Ascending aorta (tissue), 2 donors: ENCODE measurements at regions not wholly inside any gene's neighbourhood (a gene's known extent, or its start where the extent isn't known, plus 50 kb on each side); places are given as distances from the start of the nearest gene placed in this dataset.

Source experiments
- DNase-seq, 2 donors: peaks; one replicate each; pipeline ENCODE4 v3.0.0-alpha.2; 2019; ENCODE audit warnings: low spot score in 2 of 2
- H3K27ac ChIP-seq, 2 donors: fragments of 200-600 bp; sonication (generic); one replicate each; pipeline ENCODE4 v1.5.1; 2016 to 2017; ENCODE audit warnings: mild to moderate bottlenecking in 1 of 2
- H3K27me3 ChIP-seq: fragments of 200-600 bp; sonication (generic); one replicate; pipeline ENCODE4 v1.5.1; 2017
- H3K36me3 ChIP-seq, 2 donors: fragments of 200-600 bp; sonication (generic); one replicate each; pipeline ENCODE4 v1.5.1; 2016
- H3K4me1 ChIP-seq, 2 donors: fragments of 200-600 bp; sonication (generic); one replicate each; pipeline ENCODE4 v1.5.1; 2016 to 2017; ENCODE audit warnings: mild to moderate bottlenecking in 1 of 2
- H3K4me3 ChIP-seq, 2 donors: fragments of 200-600 bp; sonication (generic); one replicate each; pipeline ENCODE4 v1.5.1; 2016 to 2017; ENCODE audit warnings: mild to moderate bottlenecking in 1 of 2
- H3K9me3 ChIP-seq, 2 donors: fragments of 200-600 bp; sonication (generic); one replicate each; pipeline ENCODE4 v1.5.1; 2016
- CTCF ChIP-seq, 3 experiments: fragments of 200-600 bp in 2 of 3; fragments of 450-650 bp in 1 of 3; sonication (generic) in 2 of 3; IDR thresholded peaks; one replicate each; pipeline ENCODE4 v1.5.1; 2016 to 2019; ENCODE audit warnings: antibody characterized with exemption in 3 of 3, mild to moderate bottlenecking in 1 of 3, moderate library complexity in 1 of 3
- intact Hi-C: fragments of 100-400 bp; cut with DNase I; formaldehyde crosslinking; loops from one replicate; pipeline ENCODE4 v1.15.1; 2023

DNA sequence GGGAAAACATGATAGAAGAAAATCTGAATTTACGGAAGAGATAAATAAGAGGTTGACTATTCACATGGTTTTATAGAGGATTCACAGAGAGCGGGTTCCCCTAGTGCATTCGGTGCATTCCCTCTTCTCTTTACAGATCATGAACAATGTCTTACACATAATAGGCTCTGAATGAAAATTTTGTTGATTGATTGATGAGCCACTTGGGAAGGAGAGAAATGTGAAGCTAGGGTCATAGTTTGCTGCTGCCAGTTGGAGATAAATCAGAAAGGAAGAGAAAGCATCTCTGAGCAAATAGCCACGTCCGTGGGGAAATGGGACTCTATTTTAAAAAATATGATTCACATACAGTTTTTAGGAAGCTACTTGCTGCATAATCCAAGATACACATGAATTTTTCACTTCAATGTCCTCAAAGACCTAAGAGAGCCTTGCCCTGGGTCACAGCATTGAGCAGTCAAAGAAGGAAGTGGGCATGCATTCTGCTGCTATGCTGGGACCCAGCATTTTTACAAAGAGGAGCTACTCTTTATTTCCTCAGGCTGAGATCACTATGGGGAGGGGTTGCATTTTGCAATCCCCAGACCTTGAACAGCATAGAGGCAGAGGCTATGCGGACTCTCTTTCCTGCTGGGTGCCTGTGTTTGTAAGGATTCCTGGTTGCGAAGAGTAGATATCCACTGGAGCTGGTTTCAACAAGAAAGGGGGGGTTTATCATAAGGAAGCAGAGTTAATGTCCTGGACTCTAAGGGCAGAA is 395.3 kb downstream of the TSN start:
- H3K9me3 ChIP-seq = no peaks in the 10 kb centered on the region
- intact Hi-C loops = no loop called here
- no peak for DNase-seq
- no peaks in the 10 kb centered on the region for H3K27me3 ChIP-seq
- no peak overlapping the region for H3K27ac ChIP-seq
- no peak for TF ChIP-seq CTCF (IDR thresholded peaks at IDR 0.05)
- H3K4me1 ChIP-seq = no peaks in the 10 kb centered on the region
- H3K4me3 ChIP-seq = no peak overlapping the region
- H3K36me3 ChIP-seq = no peaks in the 10 kb centered on the region

DNA sequence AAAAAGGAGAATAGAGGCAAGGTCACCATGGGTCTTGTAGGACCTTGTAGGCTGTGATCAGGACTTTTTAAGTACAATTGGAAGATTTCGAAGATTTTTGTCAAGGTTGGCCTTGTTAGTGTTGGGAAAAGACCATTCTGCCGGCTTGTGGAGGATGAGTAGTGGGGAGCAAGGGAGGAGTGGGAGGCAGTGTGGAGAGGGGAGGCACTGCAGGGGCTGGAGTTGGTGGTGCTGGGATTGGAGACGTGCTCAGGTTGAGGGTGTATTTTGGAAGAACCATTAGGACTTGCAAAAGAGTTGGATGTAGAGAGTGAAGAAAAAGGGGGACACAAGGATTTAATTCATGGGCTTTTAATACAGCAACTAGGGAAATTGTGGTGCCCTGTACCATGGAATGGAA is 397.1 kb downstream of the TSN start:
- intact Hi-C loops = no loop called here
- no peak overlapping the region for H3K4me3 ChIP-seq
- H3K36me3 ChIP-seq = no peaks in the 10 kb centered on the region
- H3K27me3 ChIP-seq = no peaks in the 10 kb centered on the region
- no peak for TF ChIP-seq CTCF (IDR thresholded peaks at IDR 0.05)
- no peaks in the 10 kb centered on the region for H3K9me3 ChIP-seq
- no peak overlapping the region for H3K27ac ChIP-seq
- no peaks in the 10 kb centered on the region for H3K4me1 ChIP-seq
- no peak for DNase-seq

GRCh38 chr2:122156176-122156890 is 400.9 kb downstream of the TSN start:
- H3K27me3 ChIP-seq = no peaks in the 10 kb centered on the region
- intact Hi-C loops = no loop called here
- no peak overlapping the region for H3K4me3 ChIP-seq
- no peaks in the 10 kb centered on the region for H3K9me3 ChIP-seq
- DNase-seq = no peak
- TF ChIP-seq CTCF (IDR thresholded peaks at IDR 0.05) = no peak
- H3K27ac ChIP-seq = no peak overlapping the region
- no peaks in the 10 kb centered on the region for H3K4me1 ChIP-seq
- H3K36me3 ChIP-seq = no peaks in the 10 kb centered on the region

DNA sequence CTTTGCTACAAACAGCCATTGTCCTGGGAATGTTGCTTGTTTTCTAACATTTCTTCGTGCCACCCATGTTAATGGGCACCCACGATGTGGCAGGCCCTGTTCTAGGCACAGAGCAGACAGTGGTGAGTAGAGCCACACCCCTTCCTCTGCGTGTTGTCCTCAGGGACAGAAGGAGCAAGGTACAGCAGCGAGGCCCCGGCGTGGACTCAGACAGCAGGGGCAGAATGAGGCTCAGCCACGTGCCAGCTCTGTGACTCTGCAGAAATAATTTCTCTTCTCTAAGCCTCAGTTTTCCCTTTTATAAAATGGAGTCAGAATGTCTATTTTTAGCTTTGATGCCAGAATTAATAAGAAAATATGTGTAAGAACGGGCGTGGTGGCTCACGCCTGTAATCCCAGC is 401.7 kb downstream of the TSN start:
- Histone ChIP-seq H3K36me3 (no peaks in the 10 kb centered on the region), H3K27ac (no peak overlapping the region), H3K4me3 (no peak overlapping the region), H3K4me1 (no peaks in the 10 kb centered on the region), H3K9me3 (no peaks in the 10 kb centered on the region), H3K27me3 (no peaks in the 10 kb centered on the region)
- no peak for DNase-seq
- intact Hi-C loops = no loop called here
- no peak for TF ChIP-seq CTCF (IDR thresholded peaks at IDR 0.05)

- H3K4me1 ChIP-seq = no peaks in the 10 kb centered on the region
- no peaks in the 10 kb centered on the region for H3K27me3 ChIP-seq
- TF ChIP-seq CTCF (IDR thresholded peaks at IDR 0.05) = no peak
- H3K36me3 ChIP-seq = no peaks in the 10 kb centered on the region
- H3K4me3 ChIP-seq = no peak overlapping the region
- intact Hi-C loops = no loop called here
- DNase-seq = no peak
- H3K27ac ChIP-seq = no peak overlapping the region
- H3K9me3 ChIP-seq = no peaks in the 10 kb centered on the region
Observed at GRCh38 chr2:122163617-122164016, 408.2 kb downstream of the TSN start.
